GM21381 (cell line): ENCODE measurements at regions not wholly inside any gene's neighbourhood (a gene's known extent, or its start where the extent isn't known, plus 50 kb on each side); places are given as distances from the start of the nearest gene placed in this dataset.

ENCODE experiments used
- ATAC-seq: cut with Tn5 transposase; IDR thresholded peaks from one replicate; pipeline ENCODE4 v1.9.1; 2021; ENCODE audit warnings: mild to moderate bottlenecking, moderate library complexity; ENCODE audit not compliant: unreplicated experiment

DNA sequence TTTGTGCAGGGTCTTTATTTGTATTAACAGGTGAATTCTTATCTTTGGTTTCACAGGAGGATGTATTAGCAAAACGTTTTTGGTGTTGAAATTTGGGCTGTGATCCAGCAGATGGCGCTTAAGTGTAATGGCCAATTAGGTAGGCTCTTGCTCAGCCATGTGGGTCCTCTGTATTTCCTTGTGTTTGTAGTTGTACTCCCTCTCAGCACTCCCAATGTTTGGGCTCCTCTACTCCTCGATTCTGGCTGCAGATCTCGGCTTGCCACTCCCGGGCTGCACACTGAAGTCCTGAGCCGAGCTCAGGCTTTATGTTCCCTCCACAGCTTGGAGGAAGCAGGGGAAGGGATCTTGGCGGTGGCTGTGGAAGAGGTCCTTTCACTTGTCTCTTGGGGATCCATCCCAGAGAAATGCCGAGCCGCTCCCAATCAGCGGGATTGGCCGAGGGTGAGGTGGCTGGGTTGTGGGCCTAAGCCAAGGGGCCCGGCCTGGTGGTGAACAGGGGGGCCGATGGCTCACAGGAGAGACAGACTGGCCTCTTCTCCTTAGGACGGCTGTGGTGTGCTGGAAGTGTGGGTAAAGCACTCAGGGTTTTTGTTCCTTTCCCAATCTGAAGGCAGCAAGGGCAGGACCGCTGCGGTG lies 133.7 kb downstream of the AEBP2 start:
- ATAC-seq = peak; percentile 73

DNA sequence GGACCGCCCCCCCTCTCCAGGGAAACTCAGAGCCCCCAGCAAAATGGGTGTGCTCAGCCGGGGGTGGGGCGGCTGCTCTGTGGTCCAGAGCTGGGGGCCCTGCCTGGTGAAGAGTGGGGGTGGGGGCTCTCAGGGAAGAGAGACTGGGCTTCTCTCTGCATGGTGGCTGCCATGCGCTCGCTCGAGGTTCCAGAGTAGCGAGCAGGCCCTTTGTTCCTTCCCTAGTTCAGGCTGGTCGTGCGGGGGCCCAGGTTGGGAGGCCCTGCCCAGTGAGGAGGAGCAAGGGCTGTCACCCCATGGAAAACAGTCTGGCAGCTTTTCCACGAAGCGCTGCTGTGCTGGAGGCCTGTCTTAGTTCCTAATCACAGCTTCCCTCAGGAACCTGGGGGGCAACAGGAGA lies 134.6 kb downstream of the AEBP2 start:
- no peak for ATAC-seq

DNA sequence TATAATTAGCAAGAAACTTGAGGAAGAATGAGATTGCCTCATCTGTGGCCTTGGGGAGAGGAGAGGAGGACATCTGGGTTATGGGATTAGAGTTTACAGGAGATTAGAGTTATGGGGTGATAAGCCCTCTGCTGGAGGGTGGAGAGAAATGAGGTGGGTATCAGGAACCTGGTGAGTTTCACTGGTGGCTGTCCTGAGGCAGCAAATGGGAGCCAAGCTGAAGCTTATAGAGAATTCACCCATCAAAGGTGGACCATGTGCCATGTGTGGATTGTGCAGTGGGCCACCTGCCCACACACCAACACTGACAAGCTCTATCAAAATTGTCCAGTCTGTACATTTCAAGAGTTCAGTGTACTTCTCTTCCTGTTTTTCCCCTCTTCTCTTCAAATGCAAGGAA lies 135.3 kb downstream of the AEBP2 start:
- ATAC-seq = no peak

DNA sequence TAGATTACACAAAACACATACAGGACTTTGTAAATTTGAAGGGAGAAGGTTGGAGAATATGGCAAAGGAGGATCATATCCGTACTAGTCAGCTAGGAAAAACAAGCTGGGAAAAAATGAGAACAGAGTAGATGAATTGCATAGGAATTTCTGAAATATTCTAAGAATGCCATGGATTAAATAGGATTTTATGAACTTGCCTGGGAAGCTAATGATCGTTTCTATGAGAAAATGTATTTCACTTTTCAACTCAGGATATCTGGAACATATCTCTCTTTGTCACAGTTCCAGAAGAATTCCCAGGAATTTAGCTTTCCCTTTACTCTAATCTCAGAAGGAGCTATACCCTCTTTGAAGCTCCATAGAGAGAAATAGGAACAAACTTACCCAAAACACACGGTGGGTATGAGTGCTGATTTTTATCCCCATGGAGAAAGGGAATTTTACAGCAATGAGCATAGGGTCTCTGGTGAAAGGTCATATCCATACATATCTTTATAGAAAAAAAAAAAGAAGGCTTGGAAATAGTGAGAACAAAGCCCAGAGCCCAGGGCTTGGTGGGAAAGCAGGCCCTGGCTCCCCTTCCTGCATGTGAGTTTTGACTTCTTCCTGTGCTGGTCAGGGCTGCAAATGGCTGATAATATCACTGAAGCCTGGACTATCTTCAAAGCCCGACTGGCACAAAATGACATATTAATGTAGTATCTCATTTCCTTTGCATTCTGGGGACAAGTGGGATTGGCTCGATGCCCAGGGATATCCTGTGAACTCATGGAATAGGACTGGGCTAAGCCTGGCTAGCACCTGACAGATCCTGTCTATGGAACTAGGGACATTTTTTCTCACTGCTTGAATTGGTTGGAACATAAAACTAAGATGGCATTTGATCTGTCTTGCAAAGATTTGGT lies 136.3 kb downstream of the AEBP2 start:
- ATAC-seq = no peak

DNA sequence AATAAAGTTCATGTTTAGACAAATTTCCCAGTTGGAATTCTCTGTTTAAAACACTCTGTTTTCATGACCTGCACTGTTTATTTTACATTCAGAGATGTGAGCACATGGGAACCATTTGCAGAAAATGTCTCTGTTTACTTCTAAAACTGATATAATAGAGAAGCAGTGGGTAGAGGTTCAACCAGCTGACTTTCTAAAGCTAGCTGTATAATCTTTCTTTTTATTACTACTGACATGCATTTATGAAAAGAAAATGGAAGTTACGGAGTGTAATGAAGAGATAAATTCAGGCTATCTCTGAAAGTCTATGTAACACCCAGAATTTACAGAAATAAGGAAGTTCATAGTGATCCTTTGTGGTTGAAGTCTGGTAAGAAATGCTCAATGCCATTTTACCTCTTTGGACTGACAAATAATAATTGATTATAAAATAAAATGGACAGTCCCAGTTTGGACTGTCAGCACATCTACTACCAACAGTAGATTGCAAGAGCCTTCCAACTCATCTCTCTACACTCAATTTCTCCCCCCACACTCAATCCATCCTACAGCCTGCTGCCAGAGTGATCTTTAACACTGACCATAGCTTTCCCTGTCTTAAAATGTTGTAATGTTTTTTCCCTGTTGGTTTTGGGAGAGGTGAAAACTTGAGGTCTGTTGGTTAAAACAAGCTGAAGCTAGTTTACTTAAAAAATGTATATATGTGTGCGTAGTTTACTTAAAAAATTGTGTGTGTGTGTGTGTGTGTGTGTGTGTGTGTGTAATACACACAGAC lies 137.4 kb downstream of the AEBP2 start:
- ATAC-seq = no peak

DNA sequence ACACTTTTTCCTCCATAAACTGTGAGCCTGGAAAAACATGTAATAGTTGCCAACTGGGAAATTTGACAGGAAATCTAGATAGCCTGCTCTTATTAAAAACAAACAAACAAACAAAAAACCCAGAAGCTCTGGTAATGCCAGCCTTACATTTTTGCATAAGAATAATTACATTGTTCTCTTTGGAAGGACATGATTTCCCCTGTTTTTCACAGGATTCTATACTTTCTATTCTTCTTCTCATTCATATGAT lies 137.9 kb downstream of the AEBP2 start:
- ATAC-seq = no peak

DNA sequence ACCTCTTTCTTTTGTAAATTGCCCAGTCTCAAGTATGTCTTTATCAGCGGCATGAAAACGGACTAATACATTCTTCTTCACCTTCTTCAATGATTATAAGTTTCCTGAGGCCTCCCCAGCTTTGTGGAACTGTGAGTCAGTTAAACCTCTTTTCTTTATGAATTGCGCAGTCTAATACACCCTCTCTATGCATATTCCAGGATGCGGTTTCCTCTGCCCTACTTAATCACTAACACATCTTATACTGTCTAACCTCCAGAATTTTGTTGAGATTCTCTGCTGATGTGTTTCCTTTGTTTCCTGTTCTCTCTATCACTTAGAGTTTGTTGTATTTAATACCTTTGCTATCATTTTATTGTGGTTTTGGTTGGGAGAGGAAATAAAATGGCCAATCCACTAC lies 145.4 kb downstream of the AEBP2 start:
- no peak for ATAC-seq

DNA sequence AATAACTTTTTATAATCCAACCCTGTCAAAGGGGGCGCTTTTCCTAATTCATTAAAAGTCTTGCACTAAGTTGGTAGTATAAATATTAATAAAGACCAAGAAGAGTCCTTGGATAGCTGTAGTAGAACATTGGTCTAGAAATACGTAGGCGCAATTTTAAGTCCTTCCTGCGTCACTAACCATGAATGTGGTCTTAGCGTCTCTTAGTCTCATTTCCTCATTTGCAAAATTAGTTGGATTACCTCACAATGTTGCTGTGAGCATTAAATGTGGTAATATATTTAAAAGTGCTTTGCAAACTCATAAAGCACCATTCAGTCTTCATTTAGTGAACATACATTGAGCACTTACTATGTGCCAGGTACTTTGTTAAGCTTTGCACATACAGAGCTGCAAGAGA lies 149.7 kb downstream of the AEBP2 start:
- ATAC-seq = no peak

DNA sequence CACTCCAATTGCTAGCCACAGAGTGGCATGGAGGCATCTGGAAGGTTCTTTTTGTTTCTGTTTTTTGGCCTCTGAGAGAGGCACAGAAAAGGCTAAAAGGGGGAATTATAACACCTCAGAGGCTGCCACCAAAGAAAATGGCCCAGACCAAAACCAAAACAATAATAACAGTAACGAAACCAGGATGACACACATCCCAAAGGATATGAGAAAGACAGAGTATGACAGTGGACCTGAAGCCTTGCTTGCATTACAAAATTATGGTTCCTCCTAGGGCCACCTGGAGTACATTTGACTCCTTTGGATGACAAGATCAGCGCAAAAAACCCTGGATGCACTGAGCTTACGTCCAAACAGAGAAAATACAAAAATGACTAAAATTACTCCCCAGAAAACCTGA lies 152.7 kb downstream of the AEBP2 start:
- no peak for ATAC-seq

DNA sequence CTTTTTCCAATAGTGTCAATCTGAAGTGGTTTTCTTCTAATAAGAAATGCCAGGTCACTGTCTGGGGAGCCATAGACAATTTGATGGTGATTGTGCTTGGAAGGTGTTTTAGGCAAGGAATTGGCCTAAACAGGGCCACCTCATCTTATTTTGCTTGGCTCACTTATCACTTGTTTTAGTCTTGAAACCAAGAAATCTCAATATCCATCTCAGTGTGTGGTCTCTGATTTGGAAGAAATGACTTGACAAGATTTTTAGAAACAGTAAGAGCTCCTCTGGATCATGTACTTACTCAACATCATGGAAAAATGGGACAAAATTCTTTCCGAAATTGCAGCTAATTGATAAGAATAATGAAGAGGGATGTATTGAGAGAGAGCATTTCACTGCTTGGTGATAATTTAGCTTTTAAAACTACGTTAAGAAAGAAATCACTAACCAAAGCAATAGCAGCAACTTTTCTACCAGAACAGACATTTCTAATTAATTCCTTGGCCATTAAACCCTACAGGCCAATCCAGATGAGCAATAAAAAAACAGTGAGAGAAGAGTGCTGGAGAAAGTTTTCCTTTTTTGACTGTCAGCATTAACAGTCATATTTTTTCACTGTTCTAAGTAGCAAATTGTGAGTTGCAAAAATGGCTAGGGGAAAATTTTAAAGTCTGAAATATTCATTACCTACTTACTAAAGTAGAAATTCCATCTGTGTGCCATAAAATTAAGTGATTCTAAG lies 157.3 kb downstream of the AEBP2 start:
- no peak for ATAC-seq

DNA sequence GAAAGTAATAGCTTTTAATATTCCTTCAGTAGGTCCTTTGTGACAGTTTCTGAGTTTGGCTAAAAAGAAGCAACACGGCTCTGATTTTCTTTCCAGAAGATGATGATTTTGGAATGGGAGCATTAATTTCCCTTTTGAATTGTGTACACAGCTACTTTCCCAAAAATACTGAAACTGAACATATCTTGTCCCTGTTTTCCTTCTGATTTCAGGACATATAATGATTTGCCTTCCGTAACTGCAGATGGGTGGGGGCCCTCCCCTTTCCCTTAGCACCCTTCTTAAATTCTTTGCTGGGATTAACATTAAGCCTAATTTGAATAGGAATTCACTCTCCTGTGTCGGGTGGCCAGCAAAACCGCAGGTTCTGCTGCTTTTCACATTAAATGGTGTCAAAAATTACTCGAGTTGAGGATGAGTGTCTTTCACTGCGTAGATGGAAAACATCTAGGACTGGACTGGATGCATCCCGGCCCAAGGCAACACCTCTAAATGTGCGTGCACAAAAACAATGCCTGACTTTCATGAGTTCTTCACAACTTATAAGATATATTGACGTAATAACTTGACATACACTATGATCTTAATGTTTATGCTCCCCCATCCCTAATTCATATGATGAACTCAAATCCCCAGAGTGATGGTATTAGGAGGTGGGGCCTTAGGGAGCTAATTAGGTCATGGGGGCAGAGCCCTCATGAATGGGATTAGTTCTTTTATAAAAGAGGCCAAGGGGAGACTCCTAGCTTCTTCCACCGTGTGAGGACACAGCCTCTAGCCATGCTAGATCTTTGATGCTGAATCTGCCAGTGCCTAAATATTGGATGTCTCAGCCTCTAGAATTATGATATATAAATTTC lies 158.1 kb downstream of the AEBP2 start:
- ATAC-seq = no peak

DNA sequence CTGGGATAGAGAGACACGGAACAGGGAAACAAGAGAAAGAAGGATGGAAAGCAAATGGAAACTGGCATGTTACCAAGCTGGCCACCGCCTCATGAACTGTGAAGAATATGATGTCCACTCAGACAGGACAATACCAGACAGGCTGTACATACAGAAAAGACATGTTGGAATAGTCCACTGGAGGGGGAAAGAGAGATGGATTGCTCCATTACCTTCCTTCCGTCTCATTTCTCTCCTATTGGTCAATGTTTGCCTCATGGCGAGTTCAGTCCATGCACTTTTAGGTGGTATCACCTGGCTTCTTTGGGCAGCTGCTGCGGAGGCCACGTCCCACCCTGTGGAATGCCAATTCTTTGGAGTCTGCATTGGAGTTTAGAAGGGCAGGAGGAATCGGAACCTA lies 166.4 kb downstream of the AEBP2 start:
- no peak for ATAC-seq

DNA sequence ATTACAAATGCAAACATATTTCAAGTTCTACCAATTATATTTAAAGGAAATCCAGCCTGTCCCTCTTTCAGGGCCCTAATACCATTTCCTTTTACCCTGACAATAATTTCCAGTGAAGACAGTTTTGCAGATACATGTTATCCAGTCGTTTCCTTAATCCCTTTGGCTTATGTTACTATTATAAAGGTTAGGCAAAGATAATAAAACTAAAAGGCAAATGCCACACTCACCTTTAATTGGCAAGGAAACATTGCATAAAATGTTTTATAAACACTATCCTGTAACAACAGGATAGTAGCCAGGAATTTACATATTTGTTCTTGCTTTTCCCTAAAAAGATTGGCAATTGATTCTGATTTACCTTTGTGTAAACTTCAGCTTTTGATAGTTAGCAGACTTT lies 168.7 kb downstream of the AEBP2 start:
- no peak for ATAC-seq

DNA sequence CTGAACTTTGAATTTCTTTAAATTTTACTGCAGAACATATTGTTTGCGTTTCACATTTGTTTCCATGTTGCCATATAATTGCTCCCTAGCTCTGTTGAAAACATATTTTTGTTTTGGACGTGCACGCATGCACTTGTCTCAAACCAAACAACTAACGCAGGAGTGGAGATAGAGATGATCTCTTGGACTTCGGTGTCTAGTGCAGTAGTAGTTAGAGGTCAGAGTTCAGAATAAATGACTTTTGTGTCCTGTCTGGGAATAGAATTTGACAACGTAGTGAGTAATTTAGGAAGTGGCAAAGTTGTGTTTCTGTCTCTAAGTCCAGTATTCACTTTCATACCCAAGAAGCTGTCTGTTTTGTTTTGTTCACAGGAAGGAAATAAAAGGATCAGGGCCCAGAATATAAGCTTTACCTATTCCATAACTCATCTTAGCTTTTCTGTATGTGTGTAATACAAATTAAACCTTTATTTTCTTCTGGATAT lies 173.8 kb downstream of the AEBP2 start:
- ATAC-seq = no peak

DNA sequence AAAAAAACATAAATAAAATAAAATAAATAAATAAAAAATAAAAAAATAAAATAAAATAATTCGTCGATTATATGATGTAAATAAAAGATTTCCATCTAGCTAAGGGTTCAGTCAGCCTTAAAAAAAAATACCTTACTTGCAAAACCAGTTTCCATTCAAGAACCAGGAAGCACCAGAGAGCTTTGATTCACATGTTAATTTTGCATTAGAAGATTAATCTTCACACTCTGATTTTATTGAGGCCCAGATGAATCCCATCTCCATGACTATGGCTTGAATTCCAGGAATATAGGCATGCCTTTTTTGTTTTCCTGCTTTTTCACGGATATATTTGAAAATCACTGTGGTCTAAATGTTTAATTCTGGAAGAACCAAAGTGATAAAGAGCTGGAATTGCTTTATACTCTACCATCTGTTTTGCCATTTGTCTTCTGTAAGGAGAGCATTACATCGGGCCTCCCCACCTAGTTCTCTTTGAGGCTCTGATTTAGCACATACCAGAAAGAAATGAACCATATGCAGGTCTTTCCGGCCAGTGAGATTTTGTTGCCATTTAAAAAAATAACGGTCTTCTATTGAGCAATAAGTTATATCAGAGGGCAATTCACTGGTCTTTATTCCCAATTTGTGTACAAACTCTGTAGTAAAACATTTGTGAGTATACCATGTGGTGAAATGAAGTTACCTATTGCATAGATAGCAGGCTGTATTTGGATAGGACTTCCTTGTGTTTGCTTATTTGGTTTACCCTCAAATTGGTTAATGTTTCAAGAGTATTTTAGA lies 175.5 kb downstream of the AEBP2 start:
- ATAC-seq = no peak

DNA sequence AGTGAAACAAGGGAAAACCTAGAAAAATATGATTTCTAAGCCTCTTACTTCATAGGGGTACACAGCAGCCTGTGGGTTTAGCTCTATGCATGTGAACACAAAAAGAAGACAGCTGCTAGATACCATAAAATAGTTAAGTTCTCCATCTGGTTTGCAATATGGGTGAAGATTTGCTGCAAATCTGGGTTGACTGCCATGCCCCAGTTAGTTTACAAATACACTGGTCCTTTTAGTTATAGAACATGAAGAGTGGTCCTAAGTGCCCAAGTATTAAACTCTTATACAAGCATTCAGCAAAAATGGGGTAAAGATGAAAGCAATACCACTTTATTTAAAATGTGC lies 176.1 kb downstream of the AEBP2 start:
- no peak for ATAC-seq

DNA sequence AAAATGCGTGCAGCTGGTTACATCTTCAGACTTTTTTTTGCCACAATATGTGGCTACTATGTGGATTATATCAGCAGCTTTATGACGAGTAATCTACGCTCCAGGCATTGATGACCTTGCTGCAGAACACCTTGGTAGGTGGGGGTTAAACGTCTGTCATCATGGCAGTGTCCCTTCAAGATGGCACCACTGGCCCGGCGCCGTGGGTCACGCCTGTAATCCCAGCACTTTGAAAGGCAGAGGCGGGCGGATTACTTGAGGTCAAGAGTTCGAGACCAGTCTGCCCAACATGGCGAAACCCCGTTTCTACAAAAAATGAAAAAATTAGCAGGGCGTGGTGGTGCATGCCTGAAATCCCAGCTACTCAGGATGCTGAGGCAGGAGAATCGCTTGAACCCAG lies 177.5 kb downstream of the AEBP2 start:
- no peak for ATAC-seq

DNA sequence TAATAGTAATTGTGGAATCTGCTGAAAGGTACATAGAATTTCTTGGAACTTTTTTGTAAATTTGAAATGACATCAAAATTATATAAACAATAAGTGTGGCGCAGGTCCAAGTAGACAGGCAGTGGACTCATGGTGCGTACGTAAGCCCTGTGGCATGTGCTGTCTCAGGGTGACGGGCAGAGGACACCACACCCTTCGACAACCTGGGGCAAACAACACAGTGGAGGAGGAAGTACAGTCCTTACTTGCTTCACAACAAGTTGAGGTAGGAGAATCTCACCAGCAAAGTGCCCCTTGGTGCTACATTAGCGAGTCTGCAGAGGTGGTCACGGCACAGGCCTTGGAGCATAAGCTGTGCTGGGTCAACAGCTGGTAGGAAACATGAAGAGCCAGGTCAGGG lies 180.9 kb downstream of the AEBP2 start:
- no peak for ATAC-seq

DNA sequence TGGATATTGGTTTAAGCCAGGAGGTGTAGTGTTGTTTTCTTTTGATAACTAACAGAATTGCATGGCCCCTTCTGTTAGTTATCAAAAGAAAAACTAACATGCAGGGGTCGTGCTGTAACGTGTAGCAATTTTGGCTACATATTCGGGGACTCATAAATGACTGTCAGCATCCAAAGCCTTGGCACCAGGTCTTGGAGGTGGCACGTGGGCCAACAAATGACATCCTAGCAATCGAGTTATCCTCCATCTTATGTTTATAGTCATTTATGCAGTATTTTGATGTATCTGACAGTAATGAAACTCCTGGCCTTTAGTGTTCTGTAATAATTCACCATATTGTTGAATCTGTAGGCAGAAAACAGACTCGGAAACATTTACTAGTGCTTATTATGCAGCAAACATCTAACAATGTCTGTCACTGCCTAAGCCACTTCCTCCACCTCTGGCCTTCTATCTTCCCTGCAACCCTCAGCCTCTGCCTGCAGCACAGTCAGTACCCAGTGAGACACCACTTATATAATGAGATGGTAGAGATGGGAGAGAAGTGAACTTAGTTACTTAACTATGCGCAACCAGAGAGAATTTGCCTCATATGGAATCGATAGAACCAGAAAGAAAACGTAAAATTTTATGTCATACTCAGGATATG lies 184.6 kb downstream of the AEBP2 start:
- no peak for ATAC-seq
